Neural progenitor cell (in vitro differentiated cells): ENCODE measurements at regions not wholly inside any gene's neighbourhood (a gene's known extent, or its start where the extent isn't known, plus 50 kb on each side); places are given as distances from the start of the nearest gene placed in this dataset.

Experiments used
- CTCF ChIP-seq: fragments of 200-600 bp; sonication (generic); IDR thresholded peaks from 2 replicates; pipeline ENCODE4 v1.5.1; 2017; ENCODE audit warnings: antibody characterized with exemption, mild to moderate bottlenecking
- EZH2 ChIP-seq: fragments of 200-600 bp; sonication (generic); IDR thresholded peaks from 2 replicates; pipeline ENCODE4 v1.6.1; 2017; ENCODE audit warnings: antibody characterized with exemption, mild to moderate bottlenecking, moderate library complexity
- EZH2phosphoT487 ChIP-seq: fragments of 200-600 bp; sonication (generic); IDR thresholded peaks from 2 replicates; pipeline ENCODE4 v1.6.1; 2017; ENCODE audit warnings: antibody characterized with exemption

GRCh38 chrX:15911734-15912550, 57.3 kb upstream of the AP1S2 start:
- TF ChIP-seq CTCF (no peak), EZH2 (no peak), EZH2phosphoT487 (no peak)
